Hepatocyte (in vitro differentiated cells): ENCODE measurements at regions not wholly inside any gene's neighbourhood (a gene's known extent, or its start where the extent isn't known, plus 50 kb on each side); places are given as distances from the start of the nearest gene placed in this dataset.
A peak's percentile ranks its signal among the peaks of the same experiment; 100 is the strongest.
"Not testable (repeated sequence)": the region's sequence is repeated elsewhere in the genome, so short reads cannot be mapped to it uniquely, and the experiment has no call there.

Experiments used
- DNase-seq: peaks from one replicate; pipeline ENCODE4 v3.0.0-alpha.2; 2016; ENCODE audit warnings: low spot score
- H2AFZ ChIP-seq: fragments of 200-600 bp; sonication (generic); 2 replicates; pipeline ENCODE4 v1.6.0; 2016; ENCODE audit warnings: antibody characterized with exemption, mild to moderate bottlenecking
- H3K27ac ChIP-seq: fragments of 200-600 bp; sonication (generic); 2 replicates; pipeline ENCODE4 v1.5.1; 2016; ENCODE audit warnings: mild to moderate bottlenecking
- H3K27me3 ChIP-seq: fragments of 200-600 bp; sonication (generic); 2 replicates; pipeline ENCODE4 v1.6.1; 2016
- H3K36me3 ChIP-seq: fragments of 200-600 bp; sonication (generic); replicated peaks from 2 replicates; pipeline ENCODE4 v1.5.1; 2016; ENCODE audit warnings: low read depth; ENCODE audit not compliant: insufficient read depth
- H3K4me1 ChIP-seq: fragments of 200-600 bp; sonication (generic); 2 replicates; pipeline ENCODE4 v1.5.1; 2016; ENCODE audit warnings: mild to moderate bottlenecking, moderate library complexity; ENCODE audit not compliant: insufficient read depth
- H3K4me2 ChIP-seq: fragments of 200-600 bp; sonication (generic); 2 replicates; pipeline ENCODE4 v1.6.0; 2016
- H3K4me3 ChIP-seq: fragments of 200-600 bp; sonication (generic); 2 replicates; pipeline ENCODE4 v1.5.1; 2016; ENCODE audit warnings: mild to moderate bottlenecking
- H3K79me2 ChIP-seq: fragments of 200-600 bp; sonication (generic); 2 replicates; pipeline ENCODE4 v1.6.0; 2017; ENCODE audit warnings: mild to moderate bottlenecking
- H3K9me2 ChIP-seq: fragments of 200-600 bp; sonication (generic); replicated peaks from 2 replicates; pipeline ENCODE4 v1.6.0; 2017; ENCODE audit warnings: mild to moderate bottlenecking; ENCODE audit not compliant: insufficient read depth
- H3K9me3 ChIP-seq: fragments of 200-600 bp; sonication (generic); 2 replicates; pipeline ENCODE4 v1.5.1; 2016; ENCODE audit warnings: low read depth, mild to moderate bottlenecking
- H4K20me1 ChIP-seq: fragments of 200-600 bp; sonication (generic); 2 replicates; pipeline ENCODE4 v1.6.0; 2016; ENCODE audit warnings: mild to moderate bottlenecking; ENCODE audit not compliant: insufficient read depth, poor library complexity, severe bottlenecking
- CTCF ChIP-seq: fragments of 200-600 bp; sonication (generic); IDR thresholded peaks from 2 replicates; pipeline ENCODE4 v1.5.1; 2016; ENCODE audit warnings: antibody characterized with exemption, mild to moderate bottlenecking; ENCODE audit not compliant: poor library complexity
- EZH2 ChIP-seq: fragments of 200-600 bp; sonication (generic); IDR thresholded peaks from 2 replicates; pipeline ENCODE4 v1.6.1; 2016; ENCODE audit warnings: antibody characterized with exemption, mild to moderate bottlenecking, borderline replicate concordance
- EZH2phosphoT487 ChIP-seq: fragments of 200-600 bp; sonication (generic); IDR thresholded peaks from one replicate; pipeline ENCODE4 v1.6.1; 2018; ENCODE audit warnings: antibody characterized with exemption, mild to moderate bottlenecking, low read depth, moderate library complexity; ENCODE audit not compliant: unreplicated experiment, severe bottlenecking
- WGBS: methylation state at CpG from one replicate; pipeline ENCODE4 v1.1.6; 2016; ENCODE audit warnings: low lambda C conversion rate; ENCODE audit errors: missing lambda C conversion rate; 5-methylcytosine and 5-hydroxymethylcytosine counted together

- H3K4me3 ChIP-seq = no peak overlapping the region
- 65% methylated on average over 5 of the region's 5 CpGs for WGBS
- H2AFZ ChIP-seq = no peak overlapping the region
- H3K27me3 ChIP-seq = no peaks in the 10 kb centered on the region
- TF ChIP-seq EZH2 = no peak
- H3K4me1 ChIP-seq = peaks cover 6% of the 10 kb centered on the region
- no peaks in the 10 kb centered on the region for H3K36me3 ChIP-seq
- peak overlapping the region; percentile 59 for H3K4me2 ChIP-seq
- DNase-seq = no peak
- H3K27ac ChIP-seq = peak overlapping the region; percentile 38
- H4K20me1 ChIP-seq = no peaks in the 10 kb centered on the region
- H3K9me2 ChIP-seq = no peaks in the 10 kb centered on the region
- H3K79me2 ChIP-seq = no peaks in the 10 kb centered on the region
- no peaks in the 10 kb centered on the region for H3K9me3 ChIP-seq
These were observed 109.9 kb upstream of the SYNCRIP start for GRCh38 chr6:85752602-85753001.

DNA sequence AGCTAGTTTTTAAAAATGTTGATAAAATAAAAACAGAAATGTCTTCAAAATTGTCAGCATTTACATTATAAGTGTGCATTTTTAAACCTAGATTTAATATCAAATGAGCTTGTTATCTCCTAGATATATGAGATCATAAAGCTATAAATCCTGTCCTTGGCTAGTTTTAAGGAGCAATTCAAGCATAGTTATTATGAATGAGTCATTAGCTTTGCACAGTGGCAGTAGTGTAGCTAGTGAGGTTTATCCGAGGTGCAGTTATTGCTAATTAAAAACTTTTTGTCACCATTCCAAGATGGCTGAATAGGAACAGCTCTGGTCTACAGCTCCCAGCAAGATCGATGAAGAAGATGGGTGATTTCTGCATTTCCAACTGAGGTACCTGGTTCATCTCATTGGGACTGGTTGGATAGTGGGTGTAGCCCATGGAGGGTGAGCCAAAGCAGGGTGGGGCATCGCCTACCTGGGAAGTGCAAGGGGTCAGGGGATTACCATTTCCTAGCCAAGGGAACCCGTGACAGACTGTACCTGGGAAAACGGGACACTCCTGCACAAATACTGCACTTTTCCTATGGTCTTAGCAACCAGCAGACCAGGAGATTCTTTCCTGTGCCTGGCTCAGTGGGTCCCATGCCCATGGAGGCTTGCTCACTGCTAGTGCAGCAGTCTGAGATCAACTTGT lies 108.8 kb upstream of the SYNCRIP start:
- DNase-seq = peak; percentile 22
- WGBS = 83% methylated on average over 5 of the region's 5 CpGs
- peaks cover 6% of the 10 kb centered on the region for H3K4me1 ChIP-seq
- no peaks in the 10 kb centered on the region for H3K36me3 ChIP-seq
- no peaks in the 10 kb centered on the region for H4K20me1 ChIP-seq
- no peak overlapping the region for H2AFZ ChIP-seq
- H3K4me3 ChIP-seq = no peak overlapping the region
- H3K27ac ChIP-seq = no peak overlapping the region
- H3K27me3 ChIP-seq = no peaks in the 10 kb centered on the region
- H3K9me2 ChIP-seq = no peaks in the 10 kb centered on the region
- H3K79me2 ChIP-seq = no peaks in the 10 kb centered on the region
- TF ChIP-seq EZH2 = no peak
- TF ChIP-seq CTCF = no peak
- TF ChIP-seq EZH2phosphoT487 = no peak
- H3K4me2 ChIP-seq = peak overlapping the region; percentile 18
- no peaks in the 10 kb centered on the region for H3K9me3 ChIP-seq

- H3K4me1 ChIP-seq, H3K9me2 ChIP-seq, DNase-seq, H3K27me3 ChIP-seq, H2AFZ ChIP-seq, H3K9me3 ChIP-seq, H3K4me2 ChIP-seq, H3K79me2 ChIP-seq, H3K36me3 ChIP-seq, H4K20me1 ChIP-seq, H3K4me3 ChIP-seq, H3K27ac ChIP-seq: not testable (repeated sequence)
- 92% methylated on average over 2 of the region's 2 CpGs for WGBS
These were observed 107.5 kb upstream of the SYNCRIP start for GRCh38 chr6:85750146-85750545.

- WGBS = 87% methylated on average over 4 of the region's 4 CpGs
- DNase-seq = no peak
- H3K79me2 ChIP-seq = no peaks in the 10 kb centered on the region
- H2AFZ ChIP-seq = no peak overlapping the region
- no peak overlapping the region for H3K27ac ChIP-seq
- H3K4me2 ChIP-seq = no peak overlapping the region
- H3K4me3 ChIP-seq = no peak overlapping the region
- peaks cover 9% of the 10 kb centered on the region for H3K4me1 ChIP-seq
- no peaks in the 10 kb centered on the region for H3K36me3 ChIP-seq
- TF ChIP-seq EZH2 (no peak), EZH2phosphoT487 (no peak), CTCF (no peak)
- H3K9me3 ChIP-seq = no peaks in the 10 kb centered on the region
- no peaks in the 10 kb centered on the region for H4K20me1 ChIP-seq
- no peaks in the 10 kb centered on the region for H3K9me2 ChIP-seq
- no peaks in the 10 kb centered on the region for H3K27me3 ChIP-seq
These were observed 106.5 kb upstream of the SYNCRIP start for GRCh38 chr6:85749236-85749635.
